ENCODE measurements at regions not wholly inside any gene's neighbourhood (a gene's known extent, or its start where the extent isn't known, plus 50 kb on each side); places are given as distances from the start of the nearest gene placed in this dataset.
"Not testable (repeated sequence)": the region's sequence is repeated elsewhere in the genome, so short reads cannot be mapped to it uniquely, and the experiment has no call there.

DNA sequence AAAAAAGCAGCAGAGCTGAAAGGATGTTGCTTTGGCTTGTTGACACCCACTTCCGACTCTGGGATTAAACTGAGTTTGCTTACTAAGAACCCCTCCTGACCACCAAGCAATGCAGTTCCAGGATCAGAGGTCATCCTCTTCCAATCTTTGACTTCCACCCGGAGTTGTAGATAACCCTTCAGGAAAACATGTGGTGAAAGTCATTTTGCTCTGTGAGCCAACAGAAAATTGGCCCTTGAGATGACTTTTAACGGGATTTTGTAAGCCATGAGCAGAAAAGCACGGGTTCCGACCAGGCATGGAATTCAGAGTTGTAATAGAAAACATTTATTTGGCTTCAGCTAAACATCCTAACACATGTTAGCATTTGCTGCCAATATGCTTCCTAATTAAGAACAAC lies 171.6 kb upstream of the NR2F2 start:
- no peak for DNase-seq (ENCODE audit: low spot score)
- in situ Hi-C loops (cut with HindIII; ENCODE audit: low sequenced_read_pairs): no loop called here

DNA sequence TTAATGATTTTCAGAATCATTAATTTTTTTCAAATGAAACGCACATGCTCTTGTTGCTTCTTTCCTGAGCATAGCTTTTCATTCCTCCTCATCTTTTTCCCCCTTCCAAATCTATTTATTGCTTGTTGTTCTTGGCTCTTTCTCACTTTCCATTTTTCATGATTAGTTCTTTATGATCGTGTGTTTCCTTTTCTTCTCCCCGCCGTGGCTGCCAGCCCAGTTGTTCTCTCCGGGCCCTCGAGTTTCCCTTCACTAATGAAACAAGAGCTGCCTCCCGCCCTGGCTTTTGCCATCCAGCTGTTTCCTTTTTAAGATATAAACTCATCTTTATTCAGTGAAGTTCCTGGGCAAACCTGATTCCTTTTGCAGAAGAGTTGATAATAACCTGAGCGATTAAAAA lies 170.2 kb upstream of the NR2F2 start:
- DNase-seq (ENCODE audit: low spot score): no peak
- in situ Hi-C loops (cut with HindIII; ENCODE audit: low sequenced_read_pairs): no loop called here

DNA sequence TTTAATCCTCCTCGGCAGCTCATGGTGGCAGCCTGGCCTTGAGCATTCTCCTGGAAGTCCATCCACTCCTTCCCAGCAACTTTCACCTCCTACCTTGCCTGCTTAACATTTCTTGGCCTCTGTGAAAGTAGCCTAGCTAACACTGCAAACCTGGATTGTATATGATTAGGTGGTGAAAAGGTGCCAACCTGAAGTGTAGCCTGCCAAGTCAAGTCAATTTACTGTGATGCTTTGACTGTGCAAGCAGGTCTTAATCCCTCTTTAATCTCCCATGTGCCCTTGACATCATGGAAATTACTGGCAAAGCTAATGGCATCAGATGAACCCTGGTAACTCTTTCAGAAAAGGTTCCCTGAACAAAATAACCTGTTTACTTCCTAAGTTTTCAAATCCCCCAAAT lies 169.7 kb upstream of the NR2F2 start:
- in situ Hi-C loops (cut with HindIII; ENCODE audit: low sequenced_read_pairs): no loop called here
- no peak for DNase-seq (ENCODE audit: low spot score)

DNA sequence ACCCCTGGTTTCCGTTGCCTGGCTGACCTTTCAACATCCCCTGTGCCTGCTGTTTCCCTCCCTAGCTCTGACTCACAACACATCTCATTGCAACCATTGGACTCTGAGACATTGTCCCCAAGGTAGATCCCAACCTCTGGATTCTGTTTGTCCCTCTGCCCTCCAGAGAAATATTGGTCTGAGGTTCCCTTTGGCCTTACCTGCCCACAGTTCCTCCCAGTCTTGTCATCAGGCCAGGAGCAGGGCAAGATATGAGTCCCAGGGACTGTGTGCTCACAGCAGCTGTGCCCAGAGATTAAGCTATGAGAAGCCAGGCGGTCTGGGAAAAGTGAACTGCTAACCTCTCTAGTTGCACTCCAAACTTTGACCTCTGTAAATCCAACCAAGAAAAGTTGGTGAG lies 168.2 kb upstream of the NR2F2 start:
- no peak for DNase-seq (ENCODE audit: low spot score)
- in situ Hi-C loops (cut with HindIII; ENCODE audit: low sequenced_read_pairs): no loop called here

DNA sequence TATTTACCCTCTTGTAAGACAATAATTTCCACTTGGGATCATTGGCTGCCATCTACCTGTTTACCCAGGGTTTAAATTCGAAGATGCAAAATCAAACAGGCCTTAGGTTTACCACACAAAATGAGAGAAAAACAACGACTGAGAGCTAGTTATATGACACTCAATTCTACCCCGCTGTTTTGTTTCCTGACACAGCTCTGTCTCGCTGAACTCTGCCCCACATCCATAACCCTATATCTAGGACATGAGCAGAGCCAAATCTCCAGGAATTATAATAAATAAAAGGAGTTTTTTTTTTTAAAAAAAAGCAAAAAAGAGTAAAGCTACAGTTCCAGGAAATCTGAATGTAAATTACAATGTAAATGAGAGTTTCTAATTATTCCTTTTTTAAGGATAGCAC lies 165.4 kb upstream of the NR2F2 start:
- in situ Hi-C loops (cut with HindIII; ENCODE audit: low sequenced_read_pairs): no loop called here
- DNase-seq (ENCODE audit: low spot score): no peak

DNA sequence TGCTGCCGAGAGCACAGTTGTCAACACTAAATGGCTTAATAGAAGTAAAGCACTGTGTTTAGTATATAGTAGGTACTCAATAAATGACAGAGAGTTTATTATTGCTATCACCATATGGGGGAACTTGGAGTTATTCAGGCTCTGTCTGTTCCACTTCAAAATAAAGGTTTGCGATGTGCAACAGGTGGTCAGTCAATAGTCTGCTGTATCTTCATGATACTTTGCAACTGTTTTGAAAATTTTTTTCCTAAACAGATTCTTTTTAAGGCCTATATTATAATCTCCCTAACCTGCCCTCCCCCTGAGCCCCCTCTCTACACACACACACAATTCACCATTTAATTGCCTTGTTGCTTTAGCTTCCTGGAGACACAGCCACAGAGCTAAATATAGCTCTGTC lies 164.7 kb upstream of the NR2F2 start:
- in situ Hi-C loops (cut with HindIII; ENCODE audit: low sequenced_read_pairs): no loop called here
- DNase-seq (ENCODE audit: low spot score): no peak

DNA sequence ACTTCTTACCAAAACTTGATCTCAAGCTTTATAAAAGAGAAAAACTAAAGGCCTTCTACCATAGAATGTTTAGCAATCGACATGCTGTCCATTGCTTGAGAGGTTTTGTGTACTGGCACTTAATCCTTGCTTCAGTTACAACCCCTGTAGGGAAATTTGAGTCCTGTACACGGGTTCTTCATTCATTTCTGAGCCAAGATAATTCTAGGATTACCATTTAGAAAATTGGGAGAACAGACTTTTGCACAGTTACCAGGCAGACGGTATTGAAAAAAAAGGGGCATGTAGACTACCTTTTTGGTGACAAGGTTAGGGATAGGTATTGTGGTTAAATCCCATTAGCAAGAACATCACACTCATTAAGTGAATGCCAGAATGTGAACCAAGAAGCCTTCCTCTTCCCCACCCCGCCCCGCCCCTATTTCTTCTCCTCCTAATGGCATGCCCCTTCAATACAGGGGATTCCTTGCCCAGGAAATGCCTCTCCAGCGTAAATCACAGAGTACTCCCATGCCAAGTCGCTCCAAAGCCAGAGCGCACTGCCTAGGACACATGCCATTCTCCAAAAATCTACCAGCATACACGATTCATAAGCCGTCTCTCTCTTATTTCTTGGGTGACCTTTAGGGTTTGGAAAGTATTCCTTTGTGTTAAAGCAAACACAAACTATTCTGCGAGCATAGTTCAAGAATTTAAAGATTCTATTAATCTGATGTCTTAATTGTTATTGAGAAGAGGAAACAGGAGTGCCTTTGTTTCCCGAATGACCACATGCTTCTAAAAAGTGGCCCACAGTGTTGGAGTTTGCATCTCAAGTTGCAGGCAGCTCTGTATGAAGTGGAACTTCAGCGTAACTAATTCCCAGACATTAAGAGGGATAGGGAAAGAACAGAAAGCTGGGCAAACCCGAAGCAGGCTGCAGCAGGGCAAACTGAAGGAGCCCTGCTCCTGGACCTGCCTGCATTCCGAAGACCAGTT lies 164.0 kb upstream of the NR2F2 start:
- DNase-seq (ENCODE audit: low spot score): no peak
- in situ Hi-C loops (cut with HindIII; ENCODE audit: low sequenced_read_pairs): no loop called here

DNA sequence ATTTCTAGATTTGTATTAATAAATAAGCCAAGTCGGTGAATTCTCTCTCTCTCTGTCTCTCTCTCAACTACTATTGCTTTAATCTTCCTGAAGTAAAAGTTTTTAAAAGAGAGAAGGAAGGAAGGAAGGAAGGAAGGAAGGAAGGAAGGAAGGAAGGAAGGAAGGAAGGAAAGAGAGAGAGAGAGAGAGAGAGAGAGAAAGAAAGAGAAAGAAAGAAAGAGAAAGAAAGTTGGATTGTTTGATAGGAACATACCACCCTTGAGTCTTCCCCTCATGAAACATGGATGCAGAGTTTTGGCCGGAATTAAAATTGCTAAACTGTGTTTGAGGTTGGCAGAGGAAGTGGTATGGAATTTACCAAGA lies 159.9 kb upstream of the NR2F2 start:
- DNase-seq (ENCODE audit: low spot score); in situ Hi-C loops (cut with HindIII; ENCODE audit: low sequenced_read_pairs): not testable (repeated sequence)

DNA sequence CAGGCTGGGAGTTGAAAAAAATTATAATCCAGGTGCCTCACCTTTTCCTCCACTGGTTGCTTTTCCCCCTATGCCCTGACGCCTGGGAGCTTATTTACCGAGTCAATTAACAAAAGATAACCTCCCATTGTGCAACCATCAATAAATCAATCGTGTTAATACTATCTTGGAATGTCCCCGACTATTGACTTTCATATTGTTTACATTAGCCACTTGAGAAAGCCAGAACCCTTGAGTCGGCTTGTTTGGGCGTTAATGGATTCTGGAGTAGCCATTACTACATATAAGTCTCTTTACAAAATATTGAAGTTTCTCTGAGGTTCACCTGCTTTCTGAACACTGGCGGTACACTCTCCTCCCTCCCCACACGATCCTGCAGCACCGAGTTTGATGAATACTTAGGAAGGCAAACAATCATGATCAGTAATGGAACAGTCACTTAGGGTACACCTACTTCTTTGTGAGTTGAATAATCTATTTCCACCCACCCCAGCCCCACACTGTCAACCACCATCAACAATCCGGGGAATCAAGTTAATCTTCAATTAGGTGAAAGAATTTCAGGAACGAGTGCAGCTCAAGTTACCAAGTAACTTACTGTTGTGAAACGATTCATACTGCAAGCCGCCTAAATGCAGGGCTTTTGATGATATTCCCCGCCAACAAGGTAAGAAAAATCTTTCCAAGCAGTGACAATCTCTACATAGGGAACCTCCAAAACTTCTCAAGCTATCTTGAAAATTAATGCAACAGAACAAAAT lies 159.3 kb upstream of the NR2F2 start:
- DNase-seq (ENCODE audit: low spot score): no peak
- in situ Hi-C loops (cut with HindIII; ENCODE audit: low sequenced_read_pairs): no loop called here

DNA sequence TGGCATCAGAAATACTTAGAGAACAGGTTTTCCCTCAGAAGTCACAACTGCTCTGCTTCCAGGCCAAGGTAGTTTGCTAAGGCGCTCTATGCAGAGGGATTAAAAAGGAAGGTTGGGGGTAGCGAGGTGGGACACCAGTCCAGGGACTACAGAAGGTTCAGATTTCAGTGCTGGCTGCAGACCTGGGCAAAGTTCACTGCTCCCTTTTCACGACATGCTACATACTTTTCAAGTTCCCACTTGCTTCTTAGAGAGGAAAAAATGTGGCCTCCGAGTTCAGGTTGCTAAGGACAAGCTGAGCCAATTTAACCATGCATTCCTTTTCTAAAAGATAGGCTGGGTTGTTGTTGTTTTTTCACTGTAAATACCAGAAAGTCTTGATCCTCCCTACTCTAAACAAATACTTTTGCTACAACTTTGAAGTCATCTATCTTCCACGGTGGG lies 158.6 kb upstream of the NR2F2 start:
- DNase-seq (ENCODE audit: low spot score): no peak
- in situ Hi-C loops (cut with HindIII; ENCODE audit: low sequenced_read_pairs): no loop called here

DNA sequence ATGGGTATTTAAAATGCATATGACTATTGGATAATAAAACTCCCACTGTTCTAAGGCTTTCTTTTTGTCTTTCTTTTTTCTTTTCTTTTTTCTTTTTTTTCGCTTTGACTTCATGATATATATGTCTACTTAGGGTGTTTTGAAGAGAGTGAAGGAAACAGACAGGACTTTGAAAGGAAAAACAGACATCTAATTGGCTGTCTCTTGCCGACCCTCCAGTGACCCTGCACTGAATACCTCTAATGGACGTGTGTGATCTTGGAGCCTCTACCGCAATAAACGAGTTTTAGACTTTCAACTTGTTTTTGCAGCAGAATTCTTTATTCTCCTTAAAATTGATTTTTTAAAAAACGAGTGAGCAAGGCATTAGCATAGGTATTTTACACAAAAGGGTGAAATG lies 158.1 kb upstream of the NR2F2 start:
- DNase-seq (ENCODE audit: low spot score): no peak
- in situ Hi-C loops (cut with HindIII; ENCODE audit: low sequenced_read_pairs): no loop called here

DNA sequence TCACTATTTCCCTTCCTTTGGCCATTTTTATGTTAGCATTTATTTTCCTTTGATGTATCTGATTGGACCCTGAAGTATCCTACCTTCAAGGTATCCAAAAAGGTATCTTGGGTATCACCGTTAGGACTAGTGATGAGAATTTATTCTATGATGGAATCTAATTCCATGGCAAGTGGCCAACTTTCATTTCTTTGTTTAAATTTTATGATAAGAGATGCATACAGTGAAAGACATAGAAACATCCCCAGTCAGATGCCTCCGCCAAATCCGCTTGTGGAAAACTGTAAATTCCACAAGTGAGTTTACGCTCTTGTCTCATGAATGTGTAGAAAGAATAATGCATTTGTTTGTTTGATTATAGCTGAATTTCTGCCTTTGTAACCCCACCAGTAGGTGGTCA lies 153.7 kb upstream of the NR2F2 start:
- DNase-seq (ENCODE audit: low spot score): no peak
- in situ Hi-C loops (cut with HindIII; ENCODE audit: low sequenced_read_pairs): no loop called here

DNA sequence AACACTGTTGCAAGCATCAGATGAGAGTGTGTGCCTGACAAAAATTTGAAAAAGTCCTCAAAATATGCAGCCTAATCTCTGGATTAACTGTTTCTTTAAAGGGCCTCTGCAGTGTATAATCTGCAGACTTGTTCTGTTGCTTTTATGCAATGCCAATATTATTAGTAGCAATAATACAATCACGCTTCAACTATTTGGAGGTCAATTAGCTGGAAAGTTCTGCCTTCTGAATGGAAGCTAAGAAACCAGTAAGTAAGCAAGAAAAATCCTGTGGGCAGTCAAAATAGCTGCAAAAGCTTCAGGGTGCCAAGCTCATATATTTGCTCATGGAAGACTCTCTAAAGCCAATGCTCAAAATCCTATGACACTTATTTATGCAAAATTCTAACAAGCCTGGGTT lies 153.2 kb upstream of the NR2F2 start:
- in situ Hi-C loops (cut with HindIII; ENCODE audit: low sequenced_read_pairs): no loop called here
- no peak for DNase-seq (ENCODE audit: low spot score)

DNA sequence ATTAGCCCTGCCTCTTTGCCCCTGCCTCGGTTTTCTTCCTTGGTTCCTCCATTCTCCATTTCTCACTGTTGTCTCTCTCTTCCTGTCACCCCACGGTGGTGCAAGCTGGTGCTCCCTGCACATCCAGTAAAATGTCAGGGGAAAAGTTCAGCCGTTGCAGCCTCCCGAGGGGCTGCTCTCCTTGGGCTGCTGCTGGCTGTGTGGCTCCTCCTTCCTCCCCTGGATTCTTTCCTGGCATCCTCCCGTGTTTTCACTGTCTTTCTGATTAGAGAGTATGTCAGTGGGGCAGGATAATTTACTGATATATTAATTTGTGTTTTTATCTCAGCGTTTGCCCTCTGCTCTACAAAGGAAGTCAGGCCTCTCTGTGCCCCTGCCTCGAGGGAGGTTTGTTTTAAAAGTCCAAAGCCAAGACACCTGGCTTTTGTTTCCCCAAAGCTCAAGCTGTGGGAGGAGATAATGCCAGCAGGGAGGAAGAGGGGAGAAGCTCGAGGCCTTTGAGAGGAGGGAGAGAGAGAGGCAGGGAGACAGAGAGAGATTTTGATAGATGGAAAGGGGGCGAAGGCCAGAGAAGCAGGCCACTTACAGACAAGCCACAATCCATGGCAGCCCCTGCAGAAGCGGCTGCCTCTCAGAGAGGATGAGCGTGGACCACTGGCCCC lies 150.3 kb upstream of the NR2F2 start:
- DNase-seq (ENCODE audit: low spot score): no peak
- in situ Hi-C loops (cut with HindIII; ENCODE audit: low sequenced_read_pairs): no loop called here

DNA sequence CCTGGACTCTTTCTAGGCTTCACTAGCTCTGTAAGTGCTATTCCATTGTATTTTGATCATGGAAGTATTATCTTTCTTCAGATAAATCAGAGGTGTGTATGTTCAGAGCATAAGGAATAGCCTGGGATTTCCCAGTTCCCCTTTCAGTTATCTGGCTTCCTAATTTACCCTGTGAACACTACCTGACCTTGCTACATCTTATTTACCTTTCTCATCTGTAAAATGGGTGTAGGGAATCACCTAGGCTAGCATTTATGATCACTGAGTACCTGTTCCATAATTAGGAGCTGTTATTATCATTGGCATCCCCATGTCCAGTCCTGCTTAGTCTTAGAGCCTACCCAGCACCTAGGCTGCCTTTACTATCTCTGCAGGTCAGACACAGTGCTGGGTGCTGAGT lies 149.3 kb upstream of the NR2F2 start:
- DNase-seq (ENCODE audit: low spot score): no peak
- in situ Hi-C loops (cut with HindIII; ENCODE audit: low sequenced_read_pairs): no loop called here

DNA sequence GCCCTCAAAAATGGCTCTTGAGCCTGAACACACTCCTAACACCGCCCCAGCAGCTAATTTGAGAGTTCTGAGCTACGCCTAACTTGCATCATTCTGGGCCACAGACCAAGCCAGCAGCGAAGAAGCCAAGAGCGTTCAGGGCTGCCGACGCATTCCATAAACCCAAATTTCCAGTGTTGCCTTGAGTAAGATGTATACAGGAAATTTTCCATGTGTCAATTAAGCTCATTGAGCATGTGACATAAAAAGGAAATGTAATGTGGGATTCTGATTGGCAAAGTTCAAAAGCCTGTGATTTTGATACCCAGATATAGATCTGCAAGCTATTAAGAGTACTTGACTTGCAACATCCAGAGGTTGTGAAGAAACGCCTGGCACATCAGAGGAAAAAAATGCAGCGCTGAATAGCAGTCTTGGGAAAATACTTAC lies 148.6 kb upstream of the NR2F2 start:
- no peak for DNase-seq (ENCODE audit: low spot score)
- in situ Hi-C loops (cut with HindIII; ENCODE audit: low sequenced_read_pairs): no loop called here

DNA sequence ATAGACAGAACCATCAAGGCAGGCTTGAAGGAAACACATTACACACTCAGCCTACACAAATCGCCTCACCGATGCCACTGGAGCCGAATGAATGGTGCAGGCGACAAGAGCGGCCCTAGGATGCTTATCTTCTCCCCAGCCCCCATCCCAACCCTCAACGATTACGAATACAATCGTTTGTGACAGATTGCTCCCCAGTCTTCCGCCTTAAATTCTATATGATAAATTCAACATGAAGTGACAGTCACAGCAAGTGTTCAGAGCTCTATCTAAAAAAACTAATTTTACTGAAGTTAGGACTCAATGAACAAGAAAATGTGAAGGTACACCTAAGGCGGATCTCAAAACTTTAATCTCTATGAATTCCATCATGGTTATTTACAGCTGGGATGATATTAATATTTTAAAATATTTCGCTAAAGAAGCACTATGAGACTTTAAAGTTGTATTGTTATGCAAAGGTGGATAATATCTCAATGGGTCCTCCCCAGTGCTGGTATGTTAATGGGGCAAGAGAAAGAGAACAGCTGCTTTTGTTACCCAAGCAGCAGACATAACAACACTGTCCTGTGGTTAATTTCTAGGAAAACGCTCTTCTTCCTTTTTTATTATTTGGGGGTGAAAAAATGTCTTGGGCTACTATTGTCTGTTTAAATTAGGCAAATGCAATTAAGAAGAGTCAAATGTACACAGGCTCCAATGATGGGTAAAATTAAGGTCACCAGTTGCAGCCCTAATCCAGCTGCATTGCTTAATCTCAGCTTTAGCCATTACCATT lies 147.6 kb upstream of the NR2F2 start:
- no peak for DNase-seq (ENCODE audit: low spot score)
- in situ Hi-C loops (cut with HindIII; ENCODE audit: low sequenced_read_pairs): no loop called here

DNA sequence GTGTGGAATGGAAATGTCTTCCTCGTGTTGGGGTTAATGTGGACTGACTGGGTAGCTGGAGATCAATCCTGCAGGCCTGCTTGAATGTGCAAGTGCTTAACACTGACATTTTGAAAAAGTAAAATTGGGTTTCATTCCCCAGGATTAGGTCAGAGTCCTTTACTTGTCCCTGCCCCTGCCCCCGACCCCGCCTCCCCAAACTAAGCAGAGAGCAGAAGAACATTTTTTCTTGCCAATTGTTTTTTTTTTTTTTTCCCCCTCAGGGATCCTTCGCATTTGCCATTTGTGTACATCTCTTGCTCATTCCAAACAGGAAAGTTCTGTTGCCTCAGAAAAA lies 147.0 kb upstream of the NR2F2 start:
- in situ Hi-C loops (cut with HindIII; ENCODE audit: low sequenced_read_pairs): no loop called here
- DNase-seq (ENCODE audit: low spot score): no peak

DNA sequence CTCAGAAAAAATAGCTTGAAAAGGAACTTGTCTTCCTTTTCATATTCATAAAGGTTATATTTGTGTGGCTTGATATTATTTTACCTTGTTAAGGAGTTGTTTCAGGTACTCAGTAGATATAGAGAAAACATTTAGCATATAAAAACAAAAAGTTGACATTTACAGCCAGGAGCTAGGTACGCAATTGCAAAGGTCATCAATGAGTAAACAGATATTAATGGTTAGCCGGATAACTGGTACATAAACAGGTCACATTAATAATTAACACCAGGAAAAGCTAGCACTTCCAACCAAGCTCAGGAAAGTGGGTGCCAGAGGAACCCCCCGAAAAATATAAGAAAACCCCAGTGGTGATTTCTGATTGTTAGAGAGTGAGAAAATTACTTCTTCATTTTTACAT lies 146.6 kb upstream of the NR2F2 start:
- in situ Hi-C loops (cut with HindIII; ENCODE audit: low sequenced_read_pairs): no loop called here
- no peak for DNase-seq (ENCODE audit: low spot score)

Measured in G401 (cell line).